A549 (cell line): ENCODE measurements at regions not wholly inside any gene's neighbourhood (a gene's known extent, or its start where the extent isn't known, plus 50 kb on each side); places are given as distances from the start of the nearest gene placed in this dataset.

ENCODE experiments used
- ATAC-seq, 2 experiments: fragments of 200-7000 bp in 1 of 2; fragments of >200 bp in 1 of 2; cut with Nextera tagmentation in 1 of 2; cut with Tn5 transposase in 1 of 2; 3 replicates each; pipeline versions ENCODE4 v1.8.0 to v1.9.1; 2018 to 2020; ENCODE audit warnings: mild to moderate bottlenecking in 1 of 2, moderate library complexity in 1 of 2
- CTCF ChIA-PET: fragments of 300-600 bp; sonication (Branson Sonifier 250); formaldehyde crosslinking; extraction: SDS; loops from one replicate; lab custom pipeline; 2021; ENCODE audit warnings: antibody characterized with exemption, inconsistent platforms; lab: Yijun Ruan, JAX
- POLR2A ChIA-PET: fragments of 350-600 bp; formaldehyde crosslinking; extraction: SDS; loops from one replicate; lab custom pipeline; 2021; ENCODE audit warnings: antibody characterized with exemption, inconsistent platforms; lab: Yijun Ruan, JAX
- DNase-seq, 2 experiments: peaks; one replicate each; pipeline versions ENCODE4 v3.0.0 to v3.0.0-alpha.2; 2011 to 2016; ENCODE audit warnings: low read depth in 1 of 2, low spot score in 1 of 2
- FAIRE-seq: peaks from 2 replicates; lab custom pipeline; 2011; peaks lifted over from hg19 to GRCh38; lab: Jason Lieb, UNC
- H3K27ac ChIP-seq, 2 experiments: fragments of >200 bp; sonication (Bioruptor Twin); formaldehyde crosslinking; 3 replicates each; pipeline ENCODE4 v1.5.1; 2016 to 2017
- H3K4me1 ChIP-seq: fragments of >200 bp; sonication (Bioruptor Twin); formaldehyde crosslinking; 3 replicates; pipeline ENCODE4 v1.6.1; 2016
- H3K4me2 ChIP-seq: fragments of >200 bp; sonication (Bioruptor Twin); formaldehyde crosslinking; 3 replicates; pipeline ENCODE4 v1.6.1; 2016
- H3K4me3 ChIP-seq: fragments of >200 bp; sonication (Bioruptor Twin); formaldehyde crosslinking; 3 replicates; pipeline ENCODE4 v1.5.1; 2016
- H3K9me3 ChIP-seq: fragments of >200 bp; sonication (Bioruptor Twin); formaldehyde crosslinking; 3 replicates; pipeline ENCODE4 v1.6.1; 2016
- CHD2 ChIP-seq: fragments of 150-350 bp; IDR thresholded peaks from 2 replicates; pipeline ENCODE4 v1.6.1; 2014; ENCODE audit warnings: low read length; ENCODE audit not compliant: partially characterized antibody
- CHD4 ChIP-seq: fragments of 200-600 bp; sonication (generic); IDR thresholded peaks from 2 replicates; pipeline ENCODE4 v1.6.1; 2016; ENCODE audit warnings: antibody characterized with exemption, mild to moderate bottlenecking, borderline replicate concordance
- CTCF ChIP-seq: fragments of >200 bp; sonication (Bioruptor Twin); formaldehyde crosslinking; IDR thresholded peaks from 3 replicates; pipeline ENCODE4 v1.5.1; 2016
- EHF ChIP-seq: fragments of 250-450 bp; sonication (Bioruptor Pico); IDR thresholded peaks from 2 replicates; pipeline ENCODE4 v1.5.0; 2020; ENCODE audit warnings: mild to moderate bottlenecking
- FOSL2 ChIP-seq, 2 experiments: fragments of 450-650 bp in 1 of 2; fragments of >200 bp in 1 of 2; sonication (Bioruptor Twin) in 1 of 2; formaldehyde crosslinking; IDR thresholded peaks; 2 replicates each; pipeline versions ENCODE4 v1.5.0 to v1.6.1; 2016 to 2020; ENCODE audit warnings: mild to moderate bottlenecking in 1 of 2, moderate library complexity in 1 of 2
- HES2 ChIP-seq: fragments of >200 bp; sonication (Bioruptor Twin); formaldehyde crosslinking; IDR thresholded peaks from 2 replicates; pipeline ENCODE4 v1.6.1; 2016
- HOXB5 ChIP-seq: fragments of 250-450 bp; sonication (Bioruptor Pico); IDR thresholded peaks from 2 replicates; pipeline ENCODE4 v1.5.0; 2020; ENCODE audit warnings: mild to moderate bottlenecking, moderate library complexity
- KDM5A ChIP-seq: fragments of 200-600 bp; sonication (generic); IDR thresholded peaks from 2 replicates; pipeline ENCODE4 v1.6.1; 2016; ENCODE audit warnings: antibody characterized with exemption, mild to moderate bottlenecking
- MAFK ChIP-seq: fragments of 450-650 bp; IDR thresholded peaks from 2 replicates; pipeline ENCODE4 v1.6.1; 2014; ENCODE audit not compliant: partially characterized antibody
- MAZ ChIP-seq: fragments of 150-350 bp; IDR thresholded peaks from 2 replicates; pipeline ENCODE4 v1.6.1; 2014; ENCODE audit warnings: antibody characterized with exemption, low read depth, low read length, borderline replicate concordance
- NPAS2 ChIP-seq: fragments of 250-450 bp; sonication (Bioruptor Pico); IDR thresholded peaks from 2 replicates; pipeline ENCODE4 v1.8.0; 2022; ENCODE audit warnings: mild to moderate bottlenecking, moderate library complexity, borderline replicate concordance
- PBX3 ChIP-seq: IDR thresholded peaks from 2 replicates; pipeline ENCODE4 v1.6.1; 2012
- RARB ChIP-seq: fragments of 250-450 bp; sonication (Bioruptor Pico); IDR thresholded peaks from 2 replicates; pipeline ENCODE4 v1.8.0; 2021; ENCODE audit warnings: mild to moderate bottlenecking, moderate library complexity
- TFCP2L1 ChIP-seq: fragments of 250-450 bp; sonication (Bioruptor Pico); IDR thresholded peaks from 2 replicates; pipeline ENCODE4 v1.5.0; 2021; ENCODE audit warnings: mild to moderate bottlenecking
- USF2 ChIP-seq: fragments of 450-650 bp; IDR thresholded peaks from 2 replicates; pipeline ENCODE4 v1.6.1; 2014; ENCODE audit warnings: antibody characterized with exemption
- ZFP36 ChIP-seq: fragments of 450-650 bp; IDR thresholded peaks from 2 replicates; pipeline ENCODE4 v1.6.1; 2014; ENCODE audit warnings: borderline replicate concordance; ENCODE audit not compliant: partially characterized antibody
- ZNF302 ChIP-seq: fragments of 250-450 bp; sonication (Bioruptor Pico); IDR thresholded peaks from 2 replicates; pipeline ENCODE4 v1.9.0; 2021; ENCODE audit warnings: inconsistent platforms, mild to moderate bottlenecking, moderate library complexity
- WGBS: methylation state at CpG from one replicate; pipeline ENCODE4 v1.1.6; 2017; ENCODE audit errors: missing lambda C conversion rate; 5-methylcytosine and 5-hydroxymethylcytosine counted together

- ATAC-seq (no peak), FAIRE-seq (no peak), DNase-seq (no peak)
- H3K4me1 ChIP-seq, result 0 out of 3 replicates have a peak, but pooled peaks cover 3% of the 10 kb centered on the region
- no peak overlapping the region for H3K4me2 ChIP-seq
- H3K27ac ChIP-seq, result no peak overlapping the region
- no peak overlapping the region for H3K4me3 ChIP-seq
- H3K9me3 ChIP-seq, result no peaks in the 10 kb centered on the region
- 31% methylated on average over 2 of the region's 3 CpGs for WGBS
- ChIA-PET POLR2A (no interaction called here), CTCF (no interaction called here)
- TF ChIP-seq CHD2 (no peak), PBX3 (no peak), KDM5A (no peak), TFCP2L1 (CRISPR knock-in tag) (no peak), HES2 (no peak), ZFP36 (no peak), MAFK (no peak), EHF (CRISPR knock-in tag) (no peak), ZNF302 (CRISPR knock-in tag) (no peak), FOSL2 (IDR thresholded peaks at IDR 0.05) (no peak), FOSL2 (CRISPR knock-in tag; IDR thresholded peaks at IDR 0.05) (no peak), RARB (CRISPR knock-in tag) (no peak), CTCF (no peak), MAZ (no peak)
Observed at GRCh38 chr6:132194529-132194928, 206.7 kb downstream of the MOXD1 start.

- WGBS, result 87% methylated on average over 5 of the region's 5 CpGs
- FAIRE-seq, result no peak
- no peak for ATAC-seq
- Histone ChIP-seq H3K4me3 (no peak overlapping the region), H3K27ac (no peak overlapping the region), H3K9me3 (no peaks in the 10 kb centered on the region), H3K4me1 (no peaks in the 10 kb centered on the region), H3K4me2 (no peak overlapping the region)
- DNase-seq, result no peak
- ChIA-PET CTCF (interaction anchor here (1.0 kb wide), 1 partner anchor 243 kb away, joined by 3 read pairs; no protein-coding TSS in a partner anchor), POLR2A (no interaction called here)
- no peak for TF ChIP-seq CHD4
Observed at GRCh38 chr6:132192631-132193030, 208.6 kb downstream of the MOXD1 start.

- WGBS, result 71% methylated on average over 3 of the region's 3 CpGs
- FAIRE-seq (no peak), ATAC-seq (no peak), DNase-seq (no peak)
- CTCF ChIA-PET, result no interaction called here
- H3K27ac ChIP-seq, result no peak overlapping the region
- H3K4me3 ChIP-seq, result no peak overlapping the region
- TF ChIP-seq HOXB5 (no peak), NPAS2 (CRISPR knock-in tag) (no peak), USF2 (no peak)
- H3K4me2 ChIP-seq, result no peak overlapping the region
- no peaks in the 10 kb centered on the region for H3K9me3 ChIP-seq
- POLR2A ChIA-PET, result no interaction called here
- H3K4me1 ChIP-seq, result no peaks in the 10 kb centered on the region
Observed at GRCh38 chr6:132190815-132191175, 210.5 kb downstream of the MOXD1 start.
